22Rv1 (cell line): ENCODE measurements at regions not wholly inside any gene's neighbourhood (a gene's known extent, or its start where the extent isn't known, plus 50 kb on each side); places are given as distances from the start of the nearest gene placed in this dataset.

Experiments used
- ZFX ChIP-seq: fragments of 450-650 bp; IDR thresholded peaks from 2 replicates; pipeline ENCODE4 v1.6.1; 2017; ENCODE audit warnings: antibody characterized with exemption, borderline replicate concordance
- TF ChIP-seq, protein P1 (sequence below): fragments of 450-650 bp; IDR thresholded peaks from 2 replicates; pipeline ENCODE4 v1.5.1; 2017; ENCODE audit warnings: mild to moderate bottlenecking

DNA sequence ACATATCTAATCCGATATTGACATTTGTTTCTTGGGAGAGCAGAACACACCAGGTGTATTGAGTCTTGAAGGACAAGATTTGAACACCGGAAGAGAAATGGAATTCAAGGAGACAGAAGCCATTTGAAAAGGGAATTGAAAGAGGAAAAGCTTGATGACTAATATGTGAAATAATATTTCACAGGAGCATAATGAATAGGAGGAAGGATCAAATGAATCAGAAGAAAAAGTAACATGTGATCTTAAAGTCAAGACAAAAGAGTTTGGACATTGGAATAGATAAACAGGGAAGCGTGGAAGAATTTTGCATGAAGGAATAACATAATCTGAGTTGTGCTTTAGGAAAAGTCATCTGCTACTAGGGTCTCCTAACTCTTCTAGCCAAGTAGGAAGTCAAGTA lies 145.5 kb upstream of the PDHA2 start:
- TF ChIP-seq, protein P1, sequence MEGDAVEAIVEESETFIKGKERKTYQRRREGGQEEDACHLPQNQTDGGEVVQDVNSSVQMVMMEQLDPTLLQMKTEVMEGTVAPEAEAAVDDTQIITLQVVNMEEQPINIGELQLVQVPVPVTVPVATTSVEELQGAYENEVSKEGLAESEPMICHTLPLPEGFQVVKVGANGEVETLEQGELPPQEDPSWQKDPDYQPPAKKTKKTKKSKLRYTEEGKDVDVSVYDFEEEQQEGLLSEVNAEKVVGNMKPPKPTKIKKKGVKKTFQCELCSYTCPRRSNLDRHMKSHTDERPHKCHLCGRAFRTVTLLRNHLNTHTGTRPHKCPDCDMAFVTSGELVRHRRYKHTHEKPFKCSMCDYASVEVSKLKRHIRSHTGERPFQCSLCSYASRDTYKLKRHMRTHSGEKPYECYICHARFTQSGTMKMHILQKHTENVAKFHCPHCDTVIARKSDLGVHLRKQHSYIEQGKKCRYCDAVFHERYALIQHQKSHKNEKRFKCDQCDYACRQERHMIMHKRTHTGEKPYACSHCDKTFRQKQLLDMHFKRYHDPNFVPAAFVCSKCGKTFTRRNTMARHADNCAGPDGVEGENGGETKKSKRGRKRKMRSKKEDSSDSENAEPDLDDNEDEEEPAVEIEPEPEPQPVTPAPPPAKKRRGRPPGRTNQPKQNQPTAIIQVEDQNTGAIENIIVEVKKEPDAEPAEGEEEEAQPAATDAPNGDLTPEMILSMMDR, result no peak
- no peak for TF ChIP-seq ZFX
